A673 (cell line): ENCODE measurements at regions not wholly inside any gene's neighbourhood (a gene's known extent, or its start where the extent isn't known, plus 50 kb on each side); places are given as distances from the start of the nearest gene placed in this dataset.
"Not testable (repeated sequence)": the region's sequence is repeated elsewhere in the genome, so short reads cannot be mapped to it uniquely, and the experiment has no call there.

ENCODE experiments used
- BruUV-seq: library from RNA; stranded (reverse); fragments of 400-500 nt; replicated peaks from 2 replicates; lab custom pipeline; 2021; lab: Mats Ljungman, UMichigan
- CTCF ChIA-PET: fragments of 300-600 bp; sonication (Branson Sonifier 250); formaldehyde crosslinking; loops from one replicate; lab custom pipeline; 2022; ENCODE audit warnings: antibody characterized with exemption; lab: Charles Lee
- POLR2A ChIA-PET: fragments of 300-600 bp; sonication (Branson Sonifier 250); formaldehyde crosslinking; loops from one replicate; lab custom pipeline; 2022; ENCODE audit warnings: antibody characterized with exemption; ENCODE audit not compliant: low non-redundant PET; lab: Charles Lee
- DNase-seq: peaks from one replicate; pipeline ENCODE4 v3.0.0-alpha.2; 2015; ENCODE audit warnings: low spot score
- H3K27ac ChIP-seq: fragments of 200-600 bp; sonication (generic); 2 replicates; pipeline ENCODE4 v1.5.1; 2016; ENCODE audit warnings: mixed run types, low read depth, mild to moderate bottlenecking, mixed read lengths, antibody characterized with exemption, low read length; ENCODE audit not compliant: poor library complexity, severe bottlenecking
- H3K27me3 ChIP-seq: fragments of 200-600 bp; sonication (generic); replicated peaks from 2 replicates; pipeline ENCODE4 v1.6.1; 2017; ENCODE audit warnings: mixed run types, low read depth, mild to moderate bottlenecking, mixed read lengths, antibody characterized with exemption, low read length; ENCODE audit not compliant: insufficient read depth, poor library complexity
- H3K36me3 ChIP-seq: fragments of 200-600 bp; sonication (generic); 2 replicates; pipeline ENCODE4 v1.6.1; 2016; ENCODE audit warnings: mixed run types, mild to moderate bottlenecking, mixed read lengths, antibody characterized with exemption, low read length; ENCODE audit not compliant: insufficient read depth, poor library complexity, severe bottlenecking
- H3K4me1 ChIP-seq: fragments of 200-600 bp; sonication (generic); 2 replicates; pipeline ENCODE4 v1.6.1; 2017; ENCODE audit warnings: mixed run types, mild to moderate bottlenecking, mixed read lengths, antibody characterized with exemption, low read length; ENCODE audit not compliant: insufficient read depth, poor library complexity, severe bottlenecking
- H3K4me3 ChIP-seq: fragments of 200-600 bp; sonication (generic); 2 replicates; pipeline ENCODE4 v1.5.1; 2016; ENCODE audit warnings: low read depth, mixed run types, mild to moderate bottlenecking, mixed read lengths, low read length; ENCODE audit not compliant: poor library complexity, severe bottlenecking
- H3K9me3 ChIP-seq: fragments of 200-600 bp; sonication (generic); 2 replicates; pipeline ENCODE4 v1.6.1; 2016; ENCODE audit warnings: mixed run types, low read depth, mild to moderate bottlenecking, mixed read lengths, antibody characterized with exemption, low read length; ENCODE audit not compliant: poor library complexity, severe bottlenecking
- EZH2 ChIP-seq: fragments of 200-600 bp; sonication (generic); IDR thresholded peaks from 2 replicates; pipeline ENCODE4 v1.6.1; 2017; ENCODE audit warnings: borderline replicate concordance, low read depth, mild to moderate bottlenecking, mixed read lengths, antibody characterized with exemption, low read length; ENCODE audit not compliant: poor library complexity, severe bottlenecking
- intact Hi-C: fragments of 100-400 bp; cut with micrococcal nuclease; formaldehyde crosslinking; loops from one replicate; pipeline ENCODE4 v1.10.0; 2022; ENCODE audit not compliant: unreplicated experiment
- TF ChIP-seq, protein P1 (sequence below): fragments of 300-800, 200-600 bp; sonication (generic); conservative IDR thresholded peaks from 2 replicates; pipeline ENCODE4 v1.5.1; 2017; ENCODE audit warnings: low read depth, mild to moderate bottlenecking, antibody characterized with exemption, low read length, moderate library complexity, mixed read lengths

DNA sequence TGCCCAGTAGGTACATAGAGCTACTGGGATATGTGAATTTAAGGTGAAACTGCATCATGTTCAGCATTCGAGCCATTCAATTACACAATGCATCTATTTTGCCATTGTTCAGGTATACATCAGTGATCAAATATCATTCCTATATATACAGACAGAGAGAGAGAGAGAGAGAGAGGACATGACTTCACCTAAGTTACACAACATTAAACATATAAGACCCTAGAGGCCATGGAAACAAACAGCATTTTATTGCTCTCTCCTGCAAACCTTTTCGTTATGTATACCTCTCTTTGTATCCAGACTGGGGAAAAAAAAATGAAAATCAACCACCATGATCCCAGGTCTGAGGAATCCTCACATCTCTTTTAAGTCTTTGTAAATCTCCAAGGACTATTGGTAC lies 1829.1 kb downstream of the LRRC4C start:
- POLR2A ChIA-PET: no interaction called here
- H3K27ac ChIP-seq: no peak overlapping the region
- BruUV-seq: no TSS peak
- TF ChIP-seq, protein P1, sequence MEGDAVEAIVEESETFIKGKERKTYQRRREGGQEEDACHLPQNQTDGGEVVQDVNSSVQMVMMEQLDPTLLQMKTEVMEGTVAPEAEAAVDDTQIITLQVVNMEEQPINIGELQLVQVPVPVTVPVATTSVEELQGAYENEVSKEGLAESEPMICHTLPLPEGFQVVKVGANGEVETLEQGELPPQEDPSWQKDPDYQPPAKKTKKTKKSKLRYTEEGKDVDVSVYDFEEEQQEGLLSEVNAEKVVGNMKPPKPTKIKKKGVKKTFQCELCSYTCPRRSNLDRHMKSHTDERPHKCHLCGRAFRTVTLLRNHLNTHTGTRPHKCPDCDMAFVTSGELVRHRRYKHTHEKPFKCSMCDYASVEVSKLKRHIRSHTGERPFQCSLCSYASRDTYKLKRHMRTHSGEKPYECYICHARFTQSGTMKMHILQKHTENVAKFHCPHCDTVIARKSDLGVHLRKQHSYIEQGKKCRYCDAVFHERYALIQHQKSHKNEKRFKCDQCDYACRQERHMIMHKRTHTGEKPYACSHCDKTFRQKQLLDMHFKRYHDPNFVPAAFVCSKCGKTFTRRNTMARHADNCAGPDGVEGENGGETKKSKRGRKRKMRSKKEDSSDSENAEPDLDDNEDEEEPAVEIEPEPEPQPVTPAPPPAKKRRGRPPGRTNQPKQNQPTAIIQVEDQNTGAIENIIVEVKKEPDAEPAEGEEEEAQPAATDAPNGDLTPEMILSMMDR: no peak
- no peak for TF ChIP-seq EZH2
- H3K4me3 ChIP-seq: no peak overlapping the region
- intact Hi-C loops: no loop called here
- H3K4me1 ChIP-seq: peaks cover 13% of the 10 kb centered on the region
- no peaks in the 10 kb centered on the region for H3K9me3 ChIP-seq
- no peak for DNase-seq
- H3K36me3 ChIP-seq: no peaks in the 10 kb centered on the region
- no peaks in the 10 kb centered on the region for H3K27me3 ChIP-seq
- CTCF ChIA-PET: no interaction called here

DNA sequence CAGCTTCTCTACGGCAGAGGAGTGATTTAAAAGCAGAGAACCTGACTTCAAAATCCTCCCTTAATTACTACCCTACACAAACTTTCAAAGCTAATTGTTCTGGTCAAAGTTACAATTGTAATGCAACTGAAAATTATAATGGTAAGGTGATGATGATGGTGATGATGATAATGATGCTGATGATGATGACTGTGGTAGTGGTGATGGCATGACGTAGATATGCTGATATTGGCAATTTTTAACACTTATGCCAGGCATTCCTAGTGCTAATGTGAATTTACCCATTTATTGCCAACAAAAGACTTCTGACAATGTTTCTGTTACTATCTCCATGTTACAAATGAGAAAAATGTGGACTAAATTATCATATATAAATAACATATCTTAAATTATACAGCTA lies 1831.1 kb downstream of the LRRC4C start:
- Histone ChIP-seq H3K4me3 (no peak overlapping the region), H3K36me3 (no peaks in the 10 kb centered on the region), H3K27ac (no peak overlapping the region), H3K27me3 (no peaks in the 10 kb centered on the region), H3K9me3 (no peaks in the 10 kb centered on the region), H3K4me1 (peaks cover 13% of the 10 kb centered on the region)
- ChIA-PET CTCF (no interaction called here), POLR2A (no interaction called here)
- no TSS peak for BruUV-seq
- no peak for DNase-seq
- intact Hi-C loops: loop anchor here (5.0 kb wide), 1 partner anchor 499 kb away; no protein-coding TSS in a partner anchor
- TF ChIP-seq, protein P1: no peak
- TF ChIP-seq EZH2: no peak

GRCh38 chr11:39620309-39620708 lies 1839.1 kb downstream of the LRRC4C start:
- H3K4me3 ChIP-seq, H3K36me3 ChIP-seq, H3K4me1 ChIP-seq, H3K9me3 ChIP-seq, DNase-seq, H3K27ac ChIP-seq, BruUV-seq, intact Hi-C loops, CTCF ChIA-PET, POLR2A ChIA-PET, H3K27me3 ChIP-seq: not testable (repeated sequence)

GRCh38 chr11:39617971-39618370 lies 1841.5 kb downstream of the LRRC4C start:
- H3K27me3 ChIP-seq: no peaks in the 10 kb centered on the region
- intact Hi-C loops: no loop called here
- ChIA-PET POLR2A (no interaction called here), CTCF (no interaction called here)
- DNase-seq: no peak
- H3K4me3 ChIP-seq: no peak overlapping the region
- H3K9me3 ChIP-seq: no peaks in the 10 kb centered on the region
- BruUV-seq: no TSS peak
- no peak for TF ChIP-seq EZH2
- TF ChIP-seq, protein P1: no peak
- no peaks in the 10 kb centered on the region for H3K4me1 ChIP-seq
- H3K27ac ChIP-seq: no peak overlapping the region
- no peaks in the 10 kb centered on the region for H3K36me3 ChIP-seq
